ENCODE measurements at regions not wholly inside any gene's neighbourhood (a gene's known extent, or its start where the extent isn't known, plus 50 kb on each side); places are given as distances from the start of the nearest gene placed in this dataset.

- H3K4me1 ChIP-seq (ENCODE audit: insufficient read depth, low read length, severe bottlenecking): no peaks in the 10 kb centered on the region
- no peaks in the 10 kb centered on the region for H4K20me1 ChIP-seq (ENCODE audit: insufficient read depth, low read length)
Observed at GRCh38 chr11:40023724-40024123, 1435.7 kb downstream of the LRRC4C start.

GRCh38 chr11:40010011-40010410, 1449.4 kb downstream of the LRRC4C start:
- TF ChIP-seq CTCF (IDR thresholded peaks at IDR 0.05; ENCODE audit: low read length): no peak
- no peak for TF ChIP-seq EZH2 (IDR thresholded peaks at IDR 0.05; ENCODE audit: borderline replicate concordance, low read length)
- H3K27ac ChIP-seq (ENCODE audit: low read depth, low read length, poor library complexity, severe bottlenecking): no peak overlapping the region
- H4K20me1 ChIP-seq (ENCODE audit: insufficient read depth, low read length): no peaks in the 10 kb centered on the region
- H3F3A ChIP-seq (ENCODE audit: insufficient read depth, low read length): no peaks in the 10 kb centered on the region
- no peak overlapping the region for H3K9ac ChIP-seq (ENCODE audit: low read length)
- H3K27me3 ChIP-seq (ENCODE audit: insufficient read depth, low read length): no peaks in the 10 kb centered on the region
- no peak overlapping the region for H3K4me2 ChIP-seq (ENCODE audit: low read length)
- H3K4me3 ChIP-seq (ENCODE audit: low read depth, low read length, poor library complexity, severe bottlenecking): no peak overlapping the region
- no peaks in the 10 kb centered on the region for H3K9me2 ChIP-seq (ENCODE audit: low read depth, low read length)
- no peaks in the 10 kb centered on the region for H3K36me3 ChIP-seq (ENCODE audit: insufficient read depth, low read length)
- H2AFZ ChIP-seq (ENCODE audit: low read length): no peak overlapping the region
- no peaks in the 10 kb centered on the region for H3K79me2 ChIP-seq (ENCODE audit: insufficient read depth, low read length)
- H3K9me3 ChIP-seq (ENCODE audit: low read length): no peaks in the 10 kb centered on the region
- no peaks in the 10 kb centered on the region for H3K4me1 ChIP-seq (ENCODE audit: insufficient read depth, low read length, severe bottlenecking)

More at GRCh38 chr11:40023724-40024123, 1435.7 kb downstream of the LRRC4C start:
- no peaks in the 10 kb centered on the region for H3K79me2 ChIP-seq (ENCODE audit: insufficient read depth, low read length)
- H2AFZ ChIP-seq (ENCODE audit: low read length): no peak overlapping the region
- no peaks in the 10 kb centered on the region for H3K9me2 ChIP-seq (ENCODE audit: low read depth, low read length)
- H3K4me2 ChIP-seq (ENCODE audit: low read length): no peak overlapping the region
- no peaks in the 10 kb centered on the region for H3K9me3 ChIP-seq (ENCODE audit: low read length)
- H3K27me3 ChIP-seq (ENCODE audit: insufficient read depth, low read length): no peaks in the 10 kb centered on the region
- H3F3A ChIP-seq (ENCODE audit: insufficient read depth, low read length): no peaks in the 10 kb centered on the region
- H3K36me3 ChIP-seq (ENCODE audit: insufficient read depth, low read length): no peaks in the 10 kb centered on the region
- no peak for TF ChIP-seq CTCF (IDR thresholded peaks at IDR 0.05; ENCODE audit: low read length)
- no peak for TF ChIP-seq EZH2 (IDR thresholded peaks at IDR 0.05; ENCODE audit: borderline replicate concordance, low read length)
- H3K9ac ChIP-seq (ENCODE audit: low read length): no peak overlapping the region
- H3K4me3 ChIP-seq (ENCODE audit: low read depth, low read length, poor library complexity, severe bottlenecking): no peak overlapping the region
- no peak overlapping the region for H3K27ac ChIP-seq (ENCODE audit: low read depth, low read length, poor library complexity, severe bottlenecking)

- no peaks in the 10 kb centered on the region for H4K20me1 ChIP-seq (ENCODE audit: insufficient read depth, low read length)
- no peaks in the 10 kb centered on the region for H3F3A ChIP-seq (ENCODE audit: insufficient read depth, low read length)
- no peaks in the 10 kb centered on the region for H3K9me2 ChIP-seq (ENCODE audit: low read depth, low read length)
- no peaks in the 10 kb centered on the region for H3K79me2 ChIP-seq (ENCODE audit: insufficient read depth, low read length)
- no peaks in the 10 kb centered on the region for H3K9me3 ChIP-seq (ENCODE audit: low read length)
- TF ChIP-seq EZH2 (IDR thresholded peaks at IDR 0.05; ENCODE audit: borderline replicate concordance, low read length) (no peak), CTCF (IDR thresholded peaks at IDR 0.05; ENCODE audit: low read length) (no peak)
- no peak overlapping the region for H3K4me2 ChIP-seq (ENCODE audit: low read length)
- no peak overlapping the region for H3K4me3 ChIP-seq (ENCODE audit: low read depth, low read length, poor library complexity, severe bottlenecking)
- no peak overlapping the region for H2AFZ ChIP-seq (ENCODE audit: low read length)
- no peak overlapping the region for H3K27ac ChIP-seq (ENCODE audit: low read depth, low read length, poor library complexity, severe bottlenecking)
- H3K9ac ChIP-seq (ENCODE audit: low read length): no peak overlapping the region
- H3K27me3 ChIP-seq (ENCODE audit: insufficient read depth, low read length): no peaks in the 10 kb centered on the region
- no peaks in the 10 kb centered on the region for H3K36me3 ChIP-seq (ENCODE audit: insufficient read depth, low read length)
- no peaks in the 10 kb centered on the region for H3K4me1 ChIP-seq (ENCODE audit: insufficient read depth, low read length, severe bottlenecking)
Observed at GRCh38 chr11:39992551-39992950, 1466.9 kb downstream of the LRRC4C start.
